Stimulated activated CD8-positive, alpha-beta memory T cell treated with anti-CD3 and anti-CD28 coated beads, Interleukin-7, amount 100 ng/mL, for 24 hours (primary cell): ENCODE measurements at regions not wholly inside any gene's neighbourhood (a gene's known extent, or its start where the extent isn't known, plus 50 kb on each side); places are given as distances from the start of the nearest gene placed in this dataset.

Experiments
- DNase-seq: peaks from one replicate; pipeline ENCODE4 v3.0.0-alpha.2; 2020; ENCODE audit warnings: low read depth

- DNase-seq: no peak
Observed at GRCh38 chr20:50392138-50392866, 117.9 kb upstream of the PTPN1 start.

- no peak for DNase-seq
Observed at GRCh38 chr20:50393242-50393641, 116.9 kb upstream of the PTPN1 start.

GRCh38 chr20:50393990-50394561 is 116.1 kb upstream of the PTPN1 start:
- no peak for DNase-seq

- DNase-seq: no peak
Observed at GRCh38 chr20:50394569-50394968, 115.6 kb upstream of the PTPN1 start.

GRCh38 chr20:50395251-50395729 is 114.9 kb upstream of the PTPN1 start:
- DNase-seq: no peak

- no peak for DNase-seq
Observed at GRCh38 chr20:50395914-50396488, 114.2 kb upstream of the PTPN1 start.

GRCh38 chr20:50396623-50397022 is 113.6 kb upstream of the PTPN1 start:
- no peak for DNase-seq

- no peak for DNase-seq
Observed at GRCh38 chr20:50397058-50397457, 113.1 kb upstream of the PTPN1 start.

GRCh38 chr20:50398064-50398463 is 112.1 kb upstream of the PTPN1 start:
- no peak for DNase-seq

- no peak for DNase-seq
Observed at GRCh38 chr20:50398471-50398820, 111.7 kb upstream of the PTPN1 start.

GRCh38 chr20:50398821-50399554 is 111.2 kb upstream of the PTPN1 start:
- DNase-seq: no peak

- DNase-seq: no peak
Observed at GRCh38 chr20:50399555-50399916, 110.6 kb upstream of the PTPN1 start.

GRCh38 chr20:50399917-50400704 is 110.1 kb upstream of the PTPN1 start:
- no peak for DNase-seq

GRCh38 chr20:50400705-50401586 is 109.2 kb upstream of the PTPN1 start:
- no peak for DNase-seq

- DNase-seq: no peak
Observed at GRCh38 chr20:50401587-50402418, 108.4 kb upstream of the PTPN1 start.

- DNase-seq: no peak
Observed at GRCh38 chr20:50403565-50404418, 106.4 kb upstream of the PTPN1 start.

GRCh38 chr20:50404419-50405234 is 105.6 kb upstream of the PTPN1 start:
- DNase-seq: no peak

- no peak for DNase-seq
Observed at GRCh38 chr20:50405235-50405914, 104.8 kb upstream of the PTPN1 start.
